WERI-Rb-1 (cell line): ENCODE measurements at regions not wholly inside any gene's neighbourhood (a gene's known extent, or its start where the extent isn't known, plus 50 kb on each side); places are given as distances from the start of the nearest gene placed in this dataset.

Experiments used
- DNase-seq: peaks from one replicate; pipeline ENCODE4 v3.0.0-alpha.2; 2020
- H3K27ac ChIP-seq: fragments of 250-450 bp; sonication (Bioruptor Pico); 2 replicates; pipeline ENCODE4 v1.5.1; 2020; ENCODE audit warnings: mild to moderate bottlenecking, moderate library complexity
- H3K27me3 ChIP-seq: fragments of 250-450 bp; sonication (Bioruptor Pico); 2 replicates; pipeline ENCODE4 v1.5.1; 2021; ENCODE audit warnings: mild to moderate bottlenecking, low read depth, moderate library complexity; ENCODE audit not compliant: insufficient read depth, severe bottlenecking
- H3K36me3 ChIP-seq: fragments of 250-450 bp; sonication (Bioruptor Pico); 2 replicates; pipeline ENCODE4 v1.5.1; 2020; ENCODE audit warnings: mild to moderate bottlenecking, moderate library complexity
- H3K4me3 ChIP-seq: 2 replicates; pipeline ENCODE4 v1.5.1; 2011; ENCODE audit warnings: low read depth, mild to moderate bottlenecking, control low read depth, low read length
- H3K9me3 ChIP-seq: fragments of 250-450 bp; sonication (Bioruptor Pico); 2 replicates; pipeline ENCODE4 v1.5.1; 2021; ENCODE audit warnings: mild to moderate bottlenecking, moderate library complexity; ENCODE audit not compliant: severe bottlenecking
- TF ChIP-seq, protein P1 (sequence below): IDR thresholded peaks from 2 replicates; pipeline ENCODE4 v1.5.1; 2011; ENCODE audit warnings: low read depth, mild to moderate bottlenecking, control low read depth, inconsistent platforms, low read length

DNA sequence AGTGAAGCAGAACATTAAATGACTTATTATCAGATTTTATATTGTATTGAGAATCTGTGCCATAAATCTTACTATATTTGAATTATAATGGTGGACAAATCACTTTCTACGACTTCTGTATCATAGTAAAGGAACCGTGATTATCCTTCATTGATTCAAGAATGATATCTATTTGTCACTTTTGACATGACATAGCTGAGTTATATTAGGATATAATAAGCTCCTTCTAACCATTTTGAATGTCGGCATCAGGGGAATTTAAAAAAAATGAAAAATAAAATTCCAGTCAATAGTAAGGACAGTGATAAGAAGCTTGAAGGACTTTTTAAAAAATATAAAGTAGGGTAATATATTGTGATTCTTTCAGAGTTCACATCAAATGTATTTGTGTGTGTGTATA lies 338.9 kb upstream of the ACO1 start:
- H3K4me3 ChIP-seq, result no peak overlapping the region
- H3K9me3 ChIP-seq, result no peaks in the 10 kb centered on the region
- H3K36me3 ChIP-seq, result no peaks in the 10 kb centered on the region
- DNase-seq, result no peak
- H3K27ac ChIP-seq, result no peak overlapping the region
- TF ChIP-seq, protein P1, sequence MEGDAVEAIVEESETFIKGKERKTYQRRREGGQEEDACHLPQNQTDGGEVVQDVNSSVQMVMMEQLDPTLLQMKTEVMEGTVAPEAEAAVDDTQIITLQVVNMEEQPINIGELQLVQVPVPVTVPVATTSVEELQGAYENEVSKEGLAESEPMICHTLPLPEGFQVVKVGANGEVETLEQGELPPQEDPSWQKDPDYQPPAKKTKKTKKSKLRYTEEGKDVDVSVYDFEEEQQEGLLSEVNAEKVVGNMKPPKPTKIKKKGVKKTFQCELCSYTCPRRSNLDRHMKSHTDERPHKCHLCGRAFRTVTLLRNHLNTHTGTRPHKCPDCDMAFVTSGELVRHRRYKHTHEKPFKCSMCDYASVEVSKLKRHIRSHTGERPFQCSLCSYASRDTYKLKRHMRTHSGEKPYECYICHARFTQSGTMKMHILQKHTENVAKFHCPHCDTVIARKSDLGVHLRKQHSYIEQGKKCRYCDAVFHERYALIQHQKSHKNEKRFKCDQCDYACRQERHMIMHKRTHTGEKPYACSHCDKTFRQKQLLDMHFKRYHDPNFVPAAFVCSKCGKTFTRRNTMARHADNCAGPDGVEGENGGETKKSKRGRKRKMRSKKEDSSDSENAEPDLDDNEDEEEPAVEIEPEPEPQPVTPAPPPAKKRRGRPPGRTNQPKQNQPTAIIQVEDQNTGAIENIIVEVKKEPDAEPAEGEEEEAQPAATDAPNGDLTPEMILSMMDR, result no peak
- H3K27me3 ChIP-seq, result no peaks in the 10 kb centered on the region

DNA sequence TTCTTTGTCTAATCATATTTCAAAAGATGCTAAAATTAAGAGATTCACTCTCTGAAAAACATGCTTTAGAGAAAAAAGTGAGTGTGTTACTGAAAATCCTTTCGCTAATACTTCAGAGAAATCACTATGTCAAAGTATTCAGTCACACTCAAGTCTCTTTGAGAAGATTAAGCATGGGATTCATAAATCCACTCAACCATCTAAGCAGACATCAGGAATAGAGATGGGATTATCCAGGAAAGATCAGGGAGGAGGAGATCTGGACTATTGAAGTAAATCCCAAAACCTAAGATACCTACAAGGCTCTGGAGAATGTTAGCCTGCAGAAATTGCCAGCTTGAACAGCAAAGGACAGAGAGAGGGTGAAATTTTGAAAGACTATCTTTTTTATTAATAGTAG lies 317.2 kb upstream of the ACO1 start:
- no peak overlapping the region for H3K27ac ChIP-seq
- H3K27me3 ChIP-seq, result peaks cover 56% of the 10 kb centered on the region
- H3K36me3 ChIP-seq, result no peaks in the 10 kb centered on the region
- no peak overlapping the region for H3K4me3 ChIP-seq
- TF ChIP-seq, protein P1, result no peak
- DNase-seq, result no peak
- H3K9me3 ChIP-seq, result no peaks in the 10 kb centered on the region

DNA sequence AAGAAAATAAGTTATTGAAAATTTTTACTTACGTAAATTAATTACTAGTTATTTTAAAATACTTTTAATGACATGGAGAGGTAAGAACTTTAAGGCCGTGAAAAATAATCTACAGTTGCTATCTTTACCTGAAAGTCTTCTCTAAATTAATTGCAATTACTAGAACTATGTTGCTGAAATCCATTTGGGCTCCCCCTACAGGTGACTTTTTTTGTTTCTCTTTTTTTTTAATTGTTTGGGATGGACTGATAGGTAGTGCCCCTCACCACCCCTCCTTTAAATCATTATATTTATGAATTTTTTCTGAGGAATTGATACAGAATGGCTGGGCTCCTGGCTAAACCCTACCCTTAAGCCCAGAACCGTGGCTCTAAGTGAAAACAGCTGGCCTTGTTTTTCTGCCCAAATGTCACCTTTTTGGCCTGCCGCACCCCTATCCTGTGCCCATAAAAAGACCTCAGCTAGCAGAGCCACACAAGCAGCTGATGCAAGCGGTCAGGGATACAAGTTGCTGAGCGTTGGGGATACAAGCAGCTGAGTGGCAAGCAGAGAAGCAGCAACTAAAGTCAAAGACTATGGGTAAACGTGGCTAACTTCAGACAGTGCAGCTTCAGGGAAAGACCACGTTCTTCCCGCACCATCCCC lies 315.2 kb upstream of the ACO1 start:
- H3K9me3 ChIP-seq, result peaks cover under 1% of the 10 kb centered on the region
- H3K27me3 ChIP-seq, result peaks cover 49% of the 10 kb centered on the region
- no peak for DNase-seq
- H3K36me3 ChIP-seq, result no peaks in the 10 kb centered on the region
- H3K27ac ChIP-seq, result no peak overlapping the region
- TF ChIP-seq, protein P1, result no peak
- H3K4me3 ChIP-seq, result no peak overlapping the region

GRCh38 chr9:32069969-32070368 lies 314.5 kb upstream of the ACO1 start:
- Histone ChIP-seq H3K27ac (no peak overlapping the region), H3K27me3 (peaks cover 45% of the 10 kb centered on the region), H3K9me3 (peaks cover 3% of the 10 kb centered on the region), H3K4me3 (no peak overlapping the region), H3K36me3 (no peaks in the 10 kb centered on the region)
- no peak for DNase-seq
- TF ChIP-seq, protein P1, result no peak

DNA sequence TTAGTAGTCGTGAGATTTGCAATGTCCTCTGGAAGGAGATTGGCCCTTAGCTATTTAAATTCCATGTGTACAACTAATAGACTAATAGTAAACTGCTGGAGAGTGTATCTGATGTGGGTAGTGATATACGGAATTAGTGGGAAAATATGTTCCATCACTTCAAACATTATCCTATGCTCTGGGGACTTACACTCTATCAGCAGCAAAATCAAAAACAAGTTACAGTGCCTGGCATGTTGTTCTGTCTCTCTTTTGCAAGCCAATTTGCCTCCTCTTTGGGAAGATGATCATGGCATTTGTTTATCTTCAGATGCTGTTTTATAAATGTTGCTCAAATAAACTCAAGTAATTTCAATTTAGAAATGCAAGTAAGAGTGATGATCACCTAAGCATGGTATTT lies 311.9 kb upstream of the ACO1 start:
- Histone ChIP-seq H3K4me3 (no peak overlapping the region), H3K27ac (no peak overlapping the region), H3K27me3 (peaks cover 28% of the 10 kb centered on the region), H3K36me3 (no peaks in the 10 kb centered on the region), H3K9me3 (peaks cover 3% of the 10 kb centered on the region)
- no peak for DNase-seq
- TF ChIP-seq, protein P1, result no peak

DNA sequence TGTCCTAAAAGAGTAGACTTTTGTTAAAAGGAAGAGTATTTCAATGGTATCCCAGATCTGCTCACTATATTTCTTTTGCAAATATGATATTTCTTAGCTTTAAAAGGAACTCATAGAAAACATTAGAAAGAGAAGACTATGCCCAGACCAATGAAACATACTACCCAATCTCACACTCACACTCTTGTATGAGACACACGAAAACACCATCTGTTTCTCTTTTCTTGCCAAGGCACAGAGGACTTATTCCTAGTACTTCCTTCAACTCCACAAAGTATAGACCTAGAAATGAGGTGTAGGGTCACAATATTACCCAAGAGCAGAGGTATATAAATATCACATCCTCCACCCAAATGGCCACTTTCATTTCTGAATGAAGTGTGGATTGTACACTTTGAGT lies 292.4 kb upstream of the ACO1 start:
- Histone ChIP-seq H3K27me3 (no peaks in the 10 kb centered on the region), H3K36me3 (no peaks in the 10 kb centered on the region), H3K9me3 (no peaks in the 10 kb centered on the region), H3K4me3 (no peak overlapping the region), H3K27ac (no peak overlapping the region)
- TF ChIP-seq, protein P1, result no peak
- DNase-seq, result no peak
